Left renal cortex interstitium (tissue), 4 donors: ENCODE measurements at regions not wholly inside any gene's neighbourhood (a gene's known extent, or its start where the extent isn't known, plus 50 kb on each side); places are given as distances from the start of the nearest gene placed in this dataset.
"Not testable (repeated sequence)": the region's sequence is repeated elsewhere in the genome, so short reads cannot be mapped to it uniquely, and the experiment has no call there.

Experiments used
- DNase-seq, 4 donors: peaks; one replicate each; pipeline ENCODE4 v3.0.0-alpha.2; 2013; ENCODE audit warnings: low read depth in 4 of 4, low spot score in 2 of 4, missing footprints in 1 of 4

GRCh38 chr18:34461266-34461665 lies 236.6 kb upstream of the NOL4 start:
- DNase-seq = no peak

GRCh38 chr18:34467058-34467457 lies 242.3 kb upstream of the NOL4 start:
- DNase-seq = no peak

GRCh38 chr18:34480162-34480700 lies 229.9 kb upstream of the DTNA start:
- no peak for DNase-seq

GRCh38 chr18:34482204-34482603 lies 227.9 kb upstream of the DTNA start:
- DNase-seq = no peak

GRCh38 chr18:34483198-34483597 lies 226.9 kb upstream of the DTNA start:
- DNase-seq = no peak

GRCh38 chr18:34491719-34492118 lies 218.4 kb upstream of the DTNA start:
- no peak for DNase-seq

- DNase-seq = peak in 1 of 4 donors; percentile 1
Measured at GRCh38 chr18:34492652-34493051, 217.4 kb upstream of the DTNA start.

- peak; percentile 32 to 47 (median 44) for DNase-seq
Measured at GRCh38 chr18:34493099-34493544, 217.0 kb upstream of the DTNA start.

- DNase-seq = peak in 3 of 4 donors; percentile 7 to 10 (median 9)
Measured at GRCh38 chr18:34493566-34494358, 216.3 kb upstream of the DTNA start.

GRCh38 chr18:34494359-34494696 lies 215.8 kb upstream of the DTNA start:
- DNase-seq = no peak

GRCh38 chr18:34495506-34495905 lies 214.6 kb upstream of the DTNA start:
- no peak for DNase-seq

- no peak for DNase-seq
Measured at GRCh38 chr18:34501553-34501952, 208.5 kb upstream of the DTNA start.

- DNase-seq = no peak
Measured at GRCh38 chr18:34506198-34506597, 203.9 kb upstream of the DTNA start.

- DNase-seq = no peak
Measured at GRCh38 chr18:34509163-34509562, 200.9 kb upstream of the DTNA start.

GRCh38 chr18:34509879-34510586 lies 200.1 kb upstream of the DTNA start:
- no peak for DNase-seq

GRCh38 chr18:34510926-34511325 lies 199.2 kb upstream of the DTNA start:
- no peak for DNase-seq

- DNase-seq = no peak
Measured at GRCh38 chr18:34511435-34511834, 198.7 kb upstream of the DTNA start.

- no peak for DNase-seq
Measured at GRCh38 chr18:34511879-34512278, 198.2 kb upstream of the DTNA start.

GRCh38 chr18:34514238-34514637 lies 195.9 kb upstream of the DTNA start:
- DNase-seq = no peak

- no peak for DNase-seq
Measured at GRCh38 chr18:34514957-34515356, 195.1 kb upstream of the DTNA start.

- DNase-seq = not testable (repeated sequence)
Measured at GRCh38 chr18:34516355-34516754, 193.7 kb upstream of the DTNA start.

GRCh38 chr18:34516996-34517395 lies 193.1 kb upstream of the DTNA start:
- not testable (repeated sequence) for DNase-seq
